ENCODE measurements at regions not wholly inside any gene's neighbourhood (a gene's known extent, or its start where the extent isn't known, plus 50 kb on each side); places are given as distances from the start of the nearest gene placed in this dataset.
"Not testable (repeated sequence)": the region's sequence is repeated elsewhere in the genome, so short reads cannot be mapped to it uniquely, and the experiment has no call there.

DNA sequence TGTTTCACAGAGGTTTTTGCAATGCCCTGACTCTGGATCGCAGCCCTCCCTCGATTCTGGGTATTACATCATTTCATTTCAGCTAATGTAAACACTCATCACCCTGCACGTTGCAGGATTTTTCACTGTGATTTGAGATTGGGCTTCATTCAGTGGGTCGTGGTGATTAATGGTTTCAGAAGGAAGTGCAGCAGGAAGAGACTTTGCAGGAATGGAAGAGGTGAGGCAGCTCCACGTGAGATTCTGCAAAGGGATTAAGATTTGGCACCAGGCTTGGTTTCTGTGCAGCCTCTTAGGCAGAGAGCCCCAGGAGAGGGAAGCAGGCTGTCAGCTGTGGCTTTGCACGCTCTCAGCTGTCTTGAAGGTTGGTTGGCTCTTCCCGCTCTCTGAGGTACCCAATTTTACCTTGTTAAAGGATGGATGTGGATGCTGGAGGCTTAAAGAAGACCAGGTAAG lies 95.2 kb downstream of the PLCE1 start:
- DNase-seq (ENCODE audit: low read depth): no peak

DNA sequence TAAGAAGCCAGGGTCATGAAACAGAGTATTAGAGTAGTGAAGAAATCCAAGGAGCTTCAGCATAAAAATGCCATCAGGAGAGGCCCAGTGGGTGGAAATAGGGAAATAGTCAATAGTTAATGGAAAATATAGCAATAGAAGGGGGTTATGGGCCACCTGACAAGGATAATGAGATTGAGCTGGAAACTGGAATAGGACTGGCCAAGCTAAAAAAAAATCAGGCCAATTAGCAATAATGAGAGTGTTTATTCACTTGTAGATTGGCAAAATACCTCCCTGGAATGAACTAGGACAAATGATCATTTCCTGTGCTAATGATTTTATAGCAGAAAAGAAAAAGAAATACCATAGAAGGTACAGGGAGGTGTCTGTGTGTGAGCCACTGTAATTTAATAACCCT lies 97.9 kb downstream of the PLCE1 start:
- no peak for DNase-seq (ENCODE audit: low read depth)

DNA sequence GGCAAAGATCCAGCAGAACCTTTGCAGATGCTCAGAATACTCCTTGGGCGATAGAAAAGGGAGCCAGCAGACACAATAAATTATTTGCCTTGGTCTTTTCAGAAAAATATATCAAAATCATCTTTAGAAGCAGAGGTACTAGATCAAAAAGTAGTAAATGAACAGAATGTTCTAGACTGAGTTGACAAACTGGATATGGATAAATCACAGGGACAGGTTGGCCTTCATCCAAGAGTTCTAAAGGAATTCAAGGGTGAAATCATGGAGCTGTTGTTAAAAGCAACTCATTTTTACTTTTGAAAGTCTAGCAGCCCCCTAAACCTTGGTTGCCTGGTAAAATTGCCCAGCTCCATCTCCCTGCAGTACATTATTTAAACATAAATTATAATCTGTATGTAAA lies 99.1 kb downstream of the PLCE1 start:
- no peak for DNase-seq (ENCODE audit: low read depth)

DNA sequence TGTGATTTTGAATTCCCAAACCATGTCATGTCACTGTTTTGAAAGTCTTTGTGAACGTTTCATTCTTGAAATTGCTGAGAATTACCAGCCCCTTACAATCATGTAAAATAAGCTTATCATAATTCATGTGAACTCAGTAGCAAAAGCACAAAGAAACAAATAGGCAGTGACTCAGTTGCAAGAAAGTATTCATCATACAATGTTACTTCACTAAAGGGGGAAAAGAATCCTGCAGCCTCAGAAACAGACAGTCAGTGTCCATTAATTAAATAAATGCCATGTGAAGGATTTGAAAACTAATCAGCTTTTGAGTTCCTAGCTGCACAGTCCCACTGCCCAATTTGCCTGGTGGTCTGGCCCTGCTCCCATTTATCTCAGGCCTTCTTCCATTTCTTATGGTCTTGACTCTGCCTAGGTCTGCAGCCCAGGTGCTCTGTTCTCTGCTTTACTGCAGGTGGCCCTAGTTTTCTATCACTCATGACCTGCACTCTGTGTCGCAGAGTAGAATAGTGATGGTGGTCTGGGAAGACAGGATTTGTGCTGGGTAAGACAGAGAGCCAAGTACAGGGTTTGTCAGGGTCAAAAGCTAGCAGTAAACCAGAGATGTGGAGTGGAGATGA lies 99.7 kb downstream of the PLCE1 start:
- no peak for DNase-seq (ENCODE audit: low read depth)

DNA sequence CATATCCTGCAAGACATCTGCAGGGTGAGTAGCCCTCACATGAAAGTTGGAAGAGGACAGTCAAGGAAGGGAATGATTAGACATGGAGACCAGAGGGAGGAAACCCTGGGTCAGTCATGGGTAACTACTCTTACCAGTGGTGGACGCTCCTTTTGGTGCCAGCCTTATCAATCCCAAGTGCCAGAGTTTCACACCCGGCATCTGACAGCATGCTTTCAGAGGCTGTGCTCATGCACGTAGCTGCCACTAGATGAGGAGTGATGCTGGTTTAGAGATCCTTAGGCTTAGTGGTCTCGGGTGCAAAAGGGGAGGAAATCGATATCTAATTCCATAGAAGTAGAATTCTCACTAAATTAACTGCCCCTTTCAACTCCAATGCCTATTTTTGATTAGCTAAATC lies 100.8 kb downstream of the PLCE1 start:
- no peak for DNase-seq (ENCODE audit: low read depth)

DNA sequence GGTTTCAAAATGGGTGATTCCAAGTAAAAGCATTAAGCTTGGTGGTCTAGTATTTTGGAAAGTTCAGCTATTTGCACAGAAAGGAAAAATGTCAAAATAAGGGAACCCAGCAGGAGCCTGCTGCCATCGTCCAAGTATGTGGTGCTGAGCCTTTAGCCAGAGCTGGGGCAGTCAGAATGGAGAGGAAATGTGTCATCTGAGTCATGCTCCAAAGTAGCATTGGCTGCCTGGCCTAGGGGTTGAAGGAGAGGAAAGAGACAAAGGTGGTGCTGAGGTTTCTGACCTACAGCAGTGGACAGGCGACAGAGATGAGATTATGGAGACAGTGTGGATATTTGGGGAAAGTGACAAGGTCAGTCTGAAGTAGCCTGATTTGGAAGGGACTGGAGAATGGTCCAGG lies 103.9 kb downstream of the PLCE1 start:
- no peak for DNase-seq (ENCODE audit: low read depth)

DNA sequence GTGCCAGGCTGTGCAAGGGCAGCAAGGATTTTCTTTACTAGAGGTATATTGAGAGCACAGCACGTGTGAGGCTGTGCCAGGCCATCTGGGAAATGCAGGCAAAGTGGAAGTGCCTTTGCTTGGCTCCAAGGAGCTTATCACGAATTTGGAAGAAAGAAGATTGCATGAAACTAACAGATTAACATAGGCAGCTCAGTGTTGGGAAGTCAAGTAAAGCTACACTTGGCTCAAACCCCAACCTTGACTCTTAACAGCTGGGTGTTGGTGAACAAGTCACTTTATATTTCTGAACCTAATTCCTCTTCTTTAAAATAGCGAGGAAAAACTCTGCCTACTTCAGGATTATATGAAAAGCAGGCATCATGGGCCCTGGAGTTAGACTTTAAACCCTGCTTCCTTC lies 105.2 kb downstream of the PLCE1 start:
- no peak for DNase-seq (ENCODE audit: low read depth)

DNA sequence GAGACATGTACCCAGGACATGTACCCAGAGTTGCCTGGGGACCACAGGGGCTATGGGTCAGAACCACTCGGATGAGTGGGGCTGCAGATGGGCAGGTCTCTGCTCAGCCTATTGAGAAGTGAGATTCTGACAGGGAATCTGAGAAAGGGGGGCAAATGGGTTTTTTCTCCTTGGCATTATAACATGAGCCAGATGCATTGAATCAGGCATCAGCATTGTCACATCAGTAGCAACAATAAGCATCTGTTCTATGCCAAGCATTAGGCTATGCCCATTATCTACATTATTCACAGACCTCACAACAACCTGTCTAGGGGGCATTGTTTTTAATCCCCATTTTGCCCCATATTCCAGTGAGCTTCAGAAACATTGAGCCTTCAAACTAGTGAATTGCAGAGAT lies 108.2 kb downstream of the PLCE1 start:
- DNase-seq (ENCODE audit: low read depth): no peak

DNA sequence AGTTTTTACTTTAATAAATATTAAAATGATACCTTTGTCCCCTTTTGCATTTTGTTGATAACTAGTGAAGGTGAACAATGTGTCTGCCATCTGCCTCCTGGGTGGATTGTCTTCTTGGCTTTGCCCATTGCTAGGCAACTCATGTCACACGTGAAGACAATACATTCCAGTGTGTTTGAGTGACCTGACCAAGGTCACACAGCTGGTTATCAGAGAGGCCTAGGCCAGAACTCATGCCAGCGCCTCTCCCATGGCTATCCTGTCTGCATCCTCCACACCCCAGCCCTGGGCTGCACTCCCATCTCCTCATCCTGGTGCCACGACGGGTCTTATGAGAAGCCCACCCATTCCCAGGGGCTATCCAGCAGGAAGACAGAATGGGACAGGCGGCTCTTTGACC lies 108.7 kb downstream of the PLCE1 start:
- no peak for DNase-seq (ENCODE audit: low read depth)

DNA sequence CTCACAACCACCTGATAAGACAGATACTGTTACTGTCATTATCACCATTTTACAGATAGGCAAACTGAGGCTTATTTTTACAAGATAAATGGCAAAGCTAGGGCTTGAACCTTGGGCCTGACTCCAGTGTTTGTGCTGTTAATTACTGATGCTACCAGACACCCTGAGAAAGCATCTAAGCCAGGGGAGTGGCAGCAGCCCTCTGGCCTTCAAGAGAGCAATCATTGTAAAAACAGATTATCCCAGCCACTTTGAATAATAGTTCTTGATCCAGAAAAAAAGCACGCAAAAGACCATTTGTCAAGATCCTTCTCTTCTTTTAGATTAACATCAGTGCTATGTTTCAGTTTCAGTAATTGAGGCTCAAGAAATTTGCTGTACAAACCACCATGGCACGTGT lies 109.5 kb downstream of the PLCE1 start:
- no peak for DNase-seq (ENCODE audit: low read depth)

DNA sequence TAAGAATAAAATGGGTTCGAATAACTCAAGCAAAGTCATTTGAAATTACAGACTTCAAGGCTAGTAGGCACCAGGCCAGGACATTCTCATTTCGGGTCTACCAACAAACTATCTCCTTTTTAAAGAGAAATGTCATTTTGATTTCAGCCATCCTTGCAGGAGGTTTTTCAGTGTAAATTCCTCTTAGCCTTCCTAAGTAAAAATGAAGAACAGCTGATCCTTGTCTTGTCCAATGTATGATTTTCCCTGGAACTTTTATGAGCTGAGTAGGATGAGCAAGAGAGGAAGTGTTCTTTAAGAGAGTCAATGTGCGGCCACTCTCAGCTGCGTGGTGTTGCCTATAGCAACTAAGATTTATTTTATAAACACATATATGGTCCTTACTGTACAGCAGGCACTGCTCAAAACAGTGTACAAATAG lies 110.1 kb downstream of the PLCE1 start:
- no peak for DNase-seq (ENCODE audit: low read depth)

DNA sequence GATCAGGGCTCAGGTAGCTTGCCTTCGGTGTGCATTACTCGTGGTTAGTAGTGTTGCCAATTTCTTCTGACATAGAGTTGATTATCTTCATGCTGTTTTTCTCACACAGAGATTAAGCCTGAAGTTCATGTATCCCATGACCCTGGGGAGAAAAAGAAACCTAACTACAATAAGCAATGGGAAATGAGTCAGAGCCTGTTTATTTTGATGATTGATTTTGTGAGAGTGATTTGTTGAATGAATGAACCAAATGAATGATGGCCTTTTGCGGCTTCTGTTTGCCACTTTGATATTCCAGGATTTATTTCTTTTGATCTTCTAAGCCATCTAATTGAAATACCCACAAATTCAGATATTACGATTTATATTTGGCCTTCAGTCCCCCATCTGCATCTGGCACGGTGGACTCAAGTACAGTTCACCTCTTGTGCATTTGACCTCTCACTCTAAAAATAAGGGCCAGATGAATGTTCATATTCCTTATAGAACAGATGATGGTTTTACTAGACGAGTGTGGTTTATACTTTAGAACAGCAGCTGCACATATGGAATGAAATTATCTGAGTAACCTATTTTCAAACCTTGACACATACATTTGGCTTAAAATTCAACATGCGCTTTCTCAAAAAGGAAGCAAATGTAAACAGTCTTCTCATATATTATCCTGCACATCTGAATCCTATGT lies 110.7 kb downstream of the PLCE1 start:
- no peak for DNase-seq (ENCODE audit: low read depth)

DNA sequence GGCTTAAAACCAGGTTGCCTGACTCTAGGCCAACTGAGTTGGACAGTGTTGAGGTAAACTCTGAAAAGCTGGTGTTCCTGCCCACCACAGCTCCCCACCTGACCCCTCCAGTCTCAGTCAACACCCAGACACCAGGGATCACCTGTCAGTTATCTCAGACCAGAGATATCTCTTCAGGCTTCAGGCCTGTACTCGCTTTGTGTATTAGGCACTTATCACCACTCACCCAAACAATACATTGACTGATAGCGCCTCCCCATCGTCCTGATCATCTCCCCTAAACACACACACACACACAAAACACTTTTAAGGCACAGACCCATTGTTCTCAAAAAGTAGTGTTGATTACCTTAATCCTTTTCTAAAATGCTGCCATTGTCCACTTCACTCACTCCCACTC lies 111.5 kb downstream of the PLCE1 start:
- no peak for DNase-seq (ENCODE audit: low read depth)

DNA sequence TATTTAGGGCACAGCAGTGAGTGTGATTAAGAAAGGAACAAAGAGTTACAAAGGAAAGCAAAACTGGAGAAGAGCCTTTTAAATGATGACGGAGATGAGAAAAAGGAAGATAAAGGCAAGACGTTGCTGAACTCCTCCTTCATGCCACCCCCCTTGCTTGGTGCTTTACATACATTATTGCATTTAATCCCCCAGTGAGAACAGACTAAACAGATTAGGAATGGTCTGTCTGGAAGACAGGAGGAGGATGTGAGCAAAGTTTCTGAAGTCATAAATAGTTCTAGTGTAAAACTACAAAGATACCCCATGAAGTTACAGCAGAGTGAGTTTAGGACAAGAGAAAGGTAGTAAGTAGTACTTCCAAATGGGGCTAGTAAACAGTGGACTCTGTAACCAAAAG lies 113.5 kb downstream of the PLCE1 start:
- DNase-seq (ENCODE audit: low read depth): no peak

DNA sequence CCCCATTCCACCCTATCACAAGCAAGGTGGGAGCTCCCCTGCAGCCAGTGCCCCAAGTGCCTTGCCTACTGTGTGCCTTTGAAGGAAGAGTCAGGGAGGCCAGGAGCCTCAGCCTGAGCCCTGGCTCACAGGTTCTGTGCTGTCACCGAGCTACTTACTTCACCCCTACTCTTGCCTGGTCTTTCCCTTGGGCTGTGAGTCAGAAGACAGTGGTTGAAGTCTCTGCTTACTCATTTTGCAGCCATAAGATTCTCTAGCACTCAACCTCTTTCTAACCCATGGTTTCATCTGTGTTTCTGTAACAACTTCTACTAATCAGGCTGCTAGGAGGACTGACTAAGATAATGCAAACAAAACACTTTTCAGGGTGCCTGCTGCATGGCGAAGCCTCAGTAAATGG lies 114.5 kb downstream of the PLCE1 start:
- DNase-seq (ENCODE audit: low read depth): no peak

DNA sequence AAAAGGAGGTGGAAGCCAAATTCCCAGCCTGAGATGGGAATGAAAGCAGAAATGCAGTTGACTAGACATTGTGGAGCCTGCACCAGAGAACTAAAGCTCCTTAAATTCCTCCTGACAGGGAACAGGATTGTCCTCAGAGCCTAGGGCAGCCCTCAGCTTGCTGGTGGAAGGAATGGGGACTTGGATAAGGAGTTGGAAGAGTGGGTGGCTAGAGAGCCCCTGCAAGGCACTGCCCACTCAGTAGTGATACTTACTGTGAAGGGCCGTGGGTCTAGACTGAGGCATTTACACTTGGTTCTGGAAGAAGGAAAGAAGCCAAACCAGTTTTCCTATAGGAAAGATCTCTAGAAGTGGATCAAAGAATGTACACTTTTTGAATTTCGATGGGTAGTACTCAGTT lies 117.6 kb downstream of the PLCE1 start:
- no peak for DNase-seq (ENCODE audit: low read depth)

DNA sequence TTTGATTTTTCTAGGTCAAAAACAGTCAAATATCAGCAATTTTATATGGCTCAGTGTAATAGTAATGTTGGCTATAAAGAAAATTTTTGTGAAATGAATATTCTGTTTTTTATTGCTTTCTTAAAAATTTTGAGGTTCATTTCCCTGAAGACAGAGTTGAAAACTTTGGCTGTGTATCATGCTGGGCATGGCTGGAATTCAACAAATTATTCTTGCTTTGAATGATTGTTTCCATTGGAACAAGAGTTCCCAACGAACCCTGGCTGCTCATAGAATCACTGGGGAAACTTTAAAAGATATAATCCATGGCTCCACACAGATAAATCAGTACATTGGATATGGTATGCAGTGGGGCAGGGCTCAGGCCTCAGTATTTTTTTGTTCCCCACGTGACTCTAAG lies 118.6 kb downstream of the PLCE1 start:
- DNase-seq (ENCODE audit: low read depth): no peak

DNA sequence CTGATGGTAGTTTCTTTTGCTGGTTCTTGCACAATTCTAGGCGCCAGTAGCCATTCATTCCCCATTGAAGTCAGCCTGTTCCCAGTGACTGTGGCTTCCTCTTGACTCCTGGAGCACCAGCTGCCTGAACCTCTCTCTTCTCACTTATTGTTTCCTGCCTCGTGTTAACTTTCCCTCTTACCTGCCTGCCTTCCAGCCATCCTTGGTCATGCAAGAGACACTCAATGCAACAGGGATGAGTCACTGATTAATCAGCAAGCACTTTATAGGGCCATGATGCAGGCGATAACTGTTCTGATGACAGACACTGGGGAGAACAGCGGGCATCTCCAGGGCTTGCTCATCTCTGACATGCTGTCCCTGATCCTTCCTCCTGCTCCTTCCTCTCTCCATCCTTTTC lies 122.0 kb downstream of the PLCE1 start:
- no peak for DNase-seq (ENCODE audit: low read depth)

DNA sequence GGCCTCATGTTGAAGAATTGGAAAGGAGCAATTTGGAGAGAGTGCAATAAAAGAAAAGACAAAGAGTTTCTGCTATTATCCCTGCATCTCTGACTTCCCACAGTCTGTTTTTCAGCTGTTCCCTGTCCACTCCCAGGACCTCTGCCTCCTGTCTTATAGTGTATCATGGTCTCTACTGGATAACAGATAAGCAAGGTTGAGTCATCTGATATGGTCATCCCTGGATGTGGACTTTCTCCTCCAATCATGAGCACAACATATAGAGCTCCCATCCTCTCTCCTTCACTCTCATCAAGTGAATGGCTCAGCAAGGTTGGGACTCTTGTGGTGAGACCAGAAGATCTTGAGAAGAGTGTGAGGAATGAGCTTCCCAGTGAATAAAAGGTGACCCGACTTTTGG lies 123.1 kb downstream of the PLCE1 start:
- no peak for DNase-seq (ENCODE audit: low read depth)

DNA sequence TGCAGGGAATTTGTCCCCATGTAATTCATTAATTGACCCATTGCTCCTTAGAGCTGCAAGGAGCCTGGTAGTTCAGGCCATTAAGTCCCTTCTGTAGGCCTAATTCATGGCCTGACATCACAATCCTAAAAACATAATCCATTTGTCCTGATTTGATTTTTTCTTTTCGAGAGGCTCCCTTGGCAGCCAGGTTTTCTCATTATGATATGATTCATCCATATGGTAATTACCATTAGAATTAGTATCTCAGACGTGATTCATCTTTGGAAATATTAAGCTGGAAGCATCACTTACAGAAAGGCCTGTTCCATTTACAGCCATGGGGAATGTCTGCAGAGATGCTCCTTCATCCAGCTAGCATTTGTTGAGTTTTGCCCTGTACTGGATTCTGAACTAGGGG lies 128.5 kb downstream of the PLCE1 start:
- no peak for DNase-seq (ENCODE audit: low read depth)

DNA sequence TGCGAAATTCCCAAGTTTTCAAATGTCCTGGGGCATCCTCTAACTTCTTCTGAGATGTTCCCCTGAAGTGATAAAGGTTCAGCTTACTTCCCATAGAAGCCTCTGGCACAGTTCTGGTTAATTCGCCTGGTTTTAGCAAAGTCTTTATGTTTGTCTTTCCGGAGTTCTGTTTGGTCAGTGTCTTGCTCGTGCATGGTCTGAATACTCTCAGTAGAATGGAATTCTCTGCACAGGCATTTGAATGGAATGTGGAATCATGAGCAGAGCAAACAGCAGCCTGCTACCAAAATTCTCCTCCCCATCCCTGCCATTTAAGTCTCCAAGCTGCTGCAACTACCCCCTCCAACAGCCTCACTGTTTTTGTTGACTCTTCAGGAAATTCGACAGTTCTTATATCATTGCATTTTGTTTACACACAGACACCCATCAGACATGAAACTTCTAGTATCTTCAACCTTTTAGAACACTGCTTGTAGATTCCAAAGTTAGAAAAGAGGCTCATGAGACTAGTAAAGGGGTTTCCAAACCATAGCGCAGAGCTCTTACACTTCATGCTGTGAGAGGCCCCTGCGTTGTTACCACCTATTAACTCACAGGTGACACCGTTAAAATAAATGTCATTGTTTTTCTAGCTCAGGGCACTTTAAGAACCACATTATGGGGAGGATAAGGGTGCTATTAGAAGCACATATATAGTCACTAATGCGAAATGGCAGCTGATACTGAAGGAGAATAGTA lies 129.7 kb downstream of the PLCE1 start:
- no peak for DNase-seq (ENCODE audit: low read depth)

DNA sequence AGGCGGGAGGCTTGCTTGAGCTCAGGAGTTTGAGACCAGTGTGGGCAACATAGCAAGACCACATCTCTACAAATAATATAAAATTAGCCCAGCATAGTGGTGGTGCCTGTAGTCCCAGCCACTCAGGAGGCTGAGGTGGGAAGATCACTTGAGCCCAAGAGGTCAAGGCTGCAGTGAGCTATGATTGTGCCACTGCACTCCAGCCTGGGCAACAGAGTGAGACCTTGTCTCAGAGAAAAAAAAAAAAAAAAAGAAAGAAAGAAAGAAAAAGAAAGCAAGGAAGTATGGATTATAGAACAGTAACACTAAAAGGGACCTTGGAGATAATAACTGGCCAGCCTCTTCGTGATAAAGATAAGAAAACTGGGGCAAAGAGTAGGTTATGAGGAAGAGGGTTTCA lies 130.4 kb downstream of the PLCE1 start:
- not testable (repeated sequence) for DNase-seq (ENCODE audit: low read depth)

DNA sequence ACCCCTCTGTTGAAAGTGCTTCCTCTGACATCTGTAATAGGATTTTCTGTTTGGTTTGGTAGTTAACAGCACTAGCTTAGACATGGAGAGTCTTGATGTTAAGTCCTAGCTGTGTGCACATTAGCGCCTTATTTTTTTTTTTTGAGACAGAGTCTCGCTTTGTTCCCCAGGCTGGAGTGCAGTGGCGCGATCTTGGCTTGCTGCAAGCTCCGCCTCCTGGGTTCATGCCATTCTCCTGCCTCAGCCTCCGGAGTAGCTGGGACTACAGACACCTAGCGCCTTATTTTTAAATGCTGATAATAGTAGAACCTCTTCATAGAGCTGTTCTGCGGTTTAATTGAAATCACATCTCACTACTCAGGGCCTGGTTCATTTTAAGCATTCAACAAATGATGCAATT lies 131.5 kb downstream of the PLCE1 start:
- not testable (repeated sequence) for DNase-seq (ENCODE audit: low read depth)

DNA sequence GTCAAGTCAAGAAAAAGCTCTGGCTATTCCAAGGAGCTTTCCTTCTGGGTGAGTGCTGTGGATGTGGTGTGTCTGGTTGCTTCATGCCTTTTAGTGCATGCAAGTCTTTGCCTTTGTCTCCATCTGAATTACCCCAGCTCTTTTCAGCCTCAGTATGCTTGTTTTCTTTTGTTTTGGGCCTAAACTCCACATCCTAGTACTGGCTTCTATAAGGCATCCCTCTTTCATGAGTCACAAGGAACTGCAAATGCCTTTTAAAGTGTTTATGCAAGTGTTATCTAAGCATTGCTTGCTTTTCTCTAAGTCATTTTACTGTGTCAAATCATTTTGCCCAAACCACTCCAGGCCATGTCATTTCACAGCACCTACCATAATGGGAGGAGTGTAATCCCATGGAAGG lies 132.1 kb downstream of the PLCE1 start:
- DNase-seq (ENCODE audit: low read depth): no peak

All from stimulated activated CD8-positive, alpha-beta memory T cell treated with anti-CD3 and anti-CD28 coated beads, Interleukin-15, amount 100 ng/mL, for 24 hours (primary cell).